ENCODE measurements at regions not wholly inside any gene's neighbourhood (a gene's known extent, or its start where the extent isn't known, plus 50 kb on each side); places are given as distances from the start of the nearest gene placed in this dataset.

DNA sequence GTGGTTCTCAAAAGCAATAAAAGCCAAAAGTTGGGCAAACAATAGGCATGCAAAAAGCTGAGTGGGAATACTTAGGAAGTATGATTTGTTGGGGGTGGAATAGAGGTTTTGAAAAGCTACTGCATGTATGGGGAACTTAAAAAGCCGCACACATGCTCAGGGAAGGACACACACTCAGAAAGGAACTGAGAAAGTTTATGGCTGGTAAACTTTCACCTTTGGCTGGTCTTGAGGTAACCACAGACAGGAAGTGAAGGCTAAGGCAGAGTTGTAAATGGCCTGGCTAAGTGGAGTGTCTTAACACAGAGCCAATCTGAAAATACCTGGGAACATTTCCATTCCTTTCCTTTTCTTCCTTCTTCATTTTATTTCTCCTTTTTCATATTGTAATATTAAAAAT, 134.5 kb upstream of the EXOC2 start:
- no peaks in the 10 kb centered on the region; the same call in 1 of the 2 replicates for H3K9me3 ChIP-seq (replicated peaks; ENCODE audit: insufficient read depth, low read length)
- H3K9me2 ChIP-seq (replicated peaks; ENCODE audit: insufficient read depth, low read length), result no peaks in the 10 kb centered on the region
- TF ChIP-seq, protein P1, sequence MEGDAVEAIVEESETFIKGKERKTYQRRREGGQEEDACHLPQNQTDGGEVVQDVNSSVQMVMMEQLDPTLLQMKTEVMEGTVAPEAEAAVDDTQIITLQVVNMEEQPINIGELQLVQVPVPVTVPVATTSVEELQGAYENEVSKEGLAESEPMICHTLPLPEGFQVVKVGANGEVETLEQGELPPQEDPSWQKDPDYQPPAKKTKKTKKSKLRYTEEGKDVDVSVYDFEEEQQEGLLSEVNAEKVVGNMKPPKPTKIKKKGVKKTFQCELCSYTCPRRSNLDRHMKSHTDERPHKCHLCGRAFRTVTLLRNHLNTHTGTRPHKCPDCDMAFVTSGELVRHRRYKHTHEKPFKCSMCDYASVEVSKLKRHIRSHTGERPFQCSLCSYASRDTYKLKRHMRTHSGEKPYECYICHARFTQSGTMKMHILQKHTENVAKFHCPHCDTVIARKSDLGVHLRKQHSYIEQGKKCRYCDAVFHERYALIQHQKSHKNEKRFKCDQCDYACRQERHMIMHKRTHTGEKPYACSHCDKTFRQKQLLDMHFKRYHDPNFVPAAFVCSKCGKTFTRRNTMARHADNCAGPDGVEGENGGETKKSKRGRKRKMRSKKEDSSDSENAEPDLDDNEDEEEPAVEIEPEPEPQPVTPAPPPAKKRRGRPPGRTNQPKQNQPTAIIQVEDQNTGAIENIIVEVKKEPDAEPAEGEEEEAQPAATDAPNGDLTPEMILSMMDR (IDR thresholded peaks at IDR 0.05; ENCODE audit: low read length), result no peak
- TF ChIP-seq EZH2phosphoT487 (IDR thresholded peaks at IDR 0.05; ENCODE audit: low read length) (no peak), EZH2 (optimal IDR thresholded peaks at IDR 0.05; ENCODE audit: low read depth, low read length) (no peak)

DNA sequence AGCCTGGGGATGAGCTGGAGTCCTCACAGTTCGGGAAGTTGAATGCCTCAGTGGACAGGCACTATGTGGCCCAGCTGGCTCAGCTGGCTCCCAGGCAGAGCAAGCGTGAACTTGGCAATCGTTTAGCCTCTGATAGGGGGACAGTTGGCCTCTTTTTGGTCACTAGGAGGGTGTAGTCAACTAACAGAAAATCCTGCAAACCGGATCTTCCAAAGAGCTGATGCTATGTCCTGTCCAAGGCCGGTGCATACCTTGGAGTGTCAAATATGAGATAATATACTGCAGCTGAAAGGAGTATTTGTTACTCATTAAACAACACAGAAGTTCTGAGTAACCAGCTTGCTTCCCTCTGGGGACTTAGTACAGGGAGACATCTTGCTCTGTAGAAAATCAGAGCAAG, 126.2 kb upstream of the EXOC2 start:
- Histone ChIP-seq H3K36me3 (replicated peaks; ENCODE audit: insufficient read depth, low read length) (no peaks in the 10 kb centered on the region), H3K9ac (ENCODE audit: low read length) (no peak overlapping the region), H3K9me3 (replicated peaks; ENCODE audit: insufficient read depth, low read length) (no peaks in the 10 kb centered on the region), H3K79me2 (ENCODE audit: low read length) (no peaks in the 10 kb centered on the region), H3K4me1 (ENCODE audit: low read length) (peaks cover 13% of the 10 kb centered on the region), H3K27ac (ENCODE audit: low read length) (no peak overlapping the region), H3K27me3 (replicated peaks; ENCODE audit: insufficient read depth, low read length) (no peaks in the 10 kb centered on the region), H2AFZ (ENCODE audit: low read length) (no peak overlapping the region), H3K9me2 (replicated peaks; ENCODE audit: insufficient read depth, low read length) (no peaks in the 10 kb centered on the region), H3F3A (ENCODE audit: insufficient read depth, low read length) (peaks cover 9% of the 10 kb centered on the region), H3K4me2 (ENCODE audit: low read depth, low read length) (no peak overlapping the region), H3K4me3 (ENCODE audit: low read length) (no peak overlapping the region), H4K20me1 (ENCODE audit: insufficient read depth, low read length) (no peaks in the 10 kb centered on the region)
- TF ChIP-seq, protein P1 (IDR thresholded peaks at IDR 0.05; ENCODE audit: low read length), result no peak
- TF ChIP-seq EZH2 (optimal IDR thresholded peaks at IDR 0.05; ENCODE audit: low read depth, low read length) (no peak), EZH2phosphoT487 (IDR thresholded peaks at IDR 0.05; ENCODE audit: low read length) (no peak)
- no peak for DNase-seq

More for the DNA sequence above, 134.5 kb upstream of the EXOC2 start:
- Histone ChIP-seq H4K20me1 (ENCODE audit: insufficient read depth, low read length) (no peaks in the 10 kb centered on the region), H2AFZ (ENCODE audit: low read length) (no peak overlapping the region), H3K4me3 (ENCODE audit: low read length) (no peak overlapping the region), H3K4me2 (ENCODE audit: low read depth, low read length) (no peak overlapping the region), H3K27ac (ENCODE audit: low read length) (no peak overlapping the region), H3K4me1 (ENCODE audit: low read length) (no peaks in the 10 kb centered on the region), H3K27me3 (replicated peaks; ENCODE audit: insufficient read depth, low read length) (no peaks in the 10 kb centered on the region), H3F3A (ENCODE audit: insufficient read depth, low read length) (no peaks in the 10 kb centered on the region), H3K79me2 (ENCODE audit: low read length) (no peaks in the 10 kb centered on the region), H3K9ac (ENCODE audit: low read length) (no peak overlapping the region), H3K36me3 (replicated peaks; ENCODE audit: insufficient read depth, low read length) (no peaks in the 10 kb centered on the region)
- DNase-seq, result no peak

DNA sequence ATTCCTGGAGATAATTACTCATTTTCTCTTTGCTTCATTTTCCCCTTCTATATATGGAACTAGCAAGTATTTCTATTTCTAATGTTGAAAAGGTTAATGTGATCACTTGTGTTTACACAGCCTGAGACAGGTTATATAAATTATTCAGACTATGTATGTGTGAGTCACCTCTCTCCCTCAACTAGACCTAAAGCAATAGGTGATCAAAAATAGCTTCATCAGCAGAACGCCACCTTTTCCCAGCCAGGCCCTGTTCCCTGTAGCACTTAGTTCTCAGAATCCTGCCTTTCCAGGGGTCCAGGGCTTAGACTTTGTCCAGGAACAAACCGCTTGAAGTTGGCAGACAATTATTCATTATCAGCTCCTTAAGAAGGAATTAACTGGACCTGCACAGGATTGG, 125.3 kb upstream of the EXOC2 start:
- H3K9me3 ChIP-seq (replicated peaks; ENCODE audit: insufficient read depth, low read length), result no peaks in the 10 kb centered on the region
- H3K9me2 ChIP-seq (replicated peaks; ENCODE audit: insufficient read depth, low read length), result no peaks in the 10 kb centered on the region
- TF ChIP-seq EZH2 (optimal IDR thresholded peaks at IDR 0.05; ENCODE audit: low read depth, low read length), result no peak
- TF ChIP-seq, protein P1 (IDR thresholded peaks at IDR 0.05; ENCODE audit: low read length), result no peak
- no peak for TF ChIP-seq EZH2phosphoT487 (IDR thresholded peaks at IDR 0.05; ENCODE audit: low read length)
- no peak overlapping the region for H3K9ac ChIP-seq (ENCODE audit: low read length)
- H3K27me3 ChIP-seq (replicated peaks; ENCODE audit: insufficient read depth, low read length), result no peaks in the 10 kb centered on the region
- no peak overlapping the region for H3K4me3 ChIP-seq (ENCODE audit: low read length)
- H3K36me3 ChIP-seq (replicated peaks; ENCODE audit: insufficient read depth, low read length), result no peaks in the 10 kb centered on the region
- H3F3A ChIP-seq (ENCODE audit: insufficient read depth, low read length), result peaks cover 10% of the 10 kb centered on the region
- H4K20me1 ChIP-seq (ENCODE audit: insufficient read depth, low read length), result no peaks in the 10 kb centered on the region
- no peak overlapping the region for H3K27ac ChIP-seq (ENCODE audit: low read length)
- H3K4me1 ChIP-seq (ENCODE audit: low read length), result peaks cover 21% of the 10 kb centered on the region
- no peaks in the 10 kb centered on the region for H3K79me2 ChIP-seq (ENCODE audit: low read length)
- H2AFZ ChIP-seq (ENCODE audit: low read length), result no peak overlapping the region
- no peak overlapping the region for H3K4me2 ChIP-seq (ENCODE audit: low read depth, low read length)
- no peak for DNase-seq

All from MM.1S (cell line).